ENCODE measurements at regions not wholly inside any gene's neighbourhood (a gene's known extent, or its start where the extent isn't known, plus 50 kb on each side); places are given as distances from the start of the nearest gene placed in this dataset.

DNA sequence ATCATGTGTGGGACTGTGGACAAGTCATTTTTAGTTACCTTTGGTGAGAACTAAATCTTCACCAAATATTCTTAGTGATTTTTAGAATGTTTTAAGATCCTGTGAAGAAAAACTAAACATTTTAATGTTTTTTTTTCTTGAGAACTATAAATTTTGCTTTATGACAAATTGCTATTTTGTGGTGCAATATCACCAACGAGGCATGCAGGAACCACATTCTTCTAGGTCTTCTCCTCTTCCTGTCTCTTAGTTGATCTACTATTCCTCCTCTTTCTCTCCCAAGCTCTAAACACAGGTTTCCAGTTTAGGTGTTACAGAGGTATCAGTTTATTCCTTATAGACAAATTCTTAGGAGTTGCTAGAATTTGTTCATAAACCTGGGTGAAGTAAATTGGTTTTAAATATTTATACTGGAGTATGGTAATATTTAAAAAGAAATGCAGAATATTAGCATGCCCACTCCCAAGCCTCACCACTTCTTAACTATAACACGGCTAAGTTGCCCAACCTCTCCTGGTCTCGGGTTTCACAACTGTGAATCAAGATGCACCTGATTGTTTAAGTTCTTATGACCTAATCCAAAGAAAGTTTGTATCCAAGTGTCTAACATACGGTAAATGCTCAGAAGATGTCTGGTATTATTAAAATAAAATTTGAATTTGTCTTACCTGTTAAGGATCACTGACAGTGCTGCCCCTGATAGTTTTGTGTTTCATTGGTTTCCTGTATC is 56.5 kb upstream of the CLNK start:
- Mint-ChIP-seq H3K4me1 (peaks cover 7% of the 10 kb centered on the region), H3K36me3 (peaks cover 44% of the 10 kb centered on the region), H3K9me3 (peaks cover 45% of the 10 kb centered on the region), H3K27ac (no peak overlapping the region), H3K27me3 (ENCODE audit: low read depth) (no peaks in the 10 kb centered on the region), H3K4me3 (no peak overlapping the region)
- ATAC-seq (no peak), DNase-seq (ENCODE audit: low spot score) (no peak)
- TF ChIP-seq SMAD4 (CRISPR knock-in tag; IDR thresholded peaks at IDR 0.05) (no peak), ZBTB21 (CRISPR knock-in tag; IDR thresholded peaks at IDR 0.05; ENCODE audit: borderline replicate concordance) (no peak)
- ChIA-PET CTCF (no interaction called here), POLR2A (no interaction called here)

- CTCF ChIA-PET: no interaction called here
- peaks cover 44% of the 10 kb centered on the region for H3K9me3 Mint-ChIP-seq
- no peak for DNase-seq (ENCODE audit: low spot score)
- H3K4me1 Mint-ChIP-seq: peaks cover 7% of the 10 kb centered on the region
- ATAC-seq: no peak
- no peak overlapping the region for H3K27ac Mint-ChIP-seq
- no peaks in the 10 kb centered on the region for H3K27me3 Mint-ChIP-seq (ENCODE audit: low read depth)
- no peak overlapping the region for H3K4me3 Mint-ChIP-seq
- peaks cover 47% of the 10 kb centered on the region for H3K36me3 Mint-ChIP-seq
- TF ChIP-seq MAX (CRISPR knock-in tag; IDR thresholded peaks at IDR 0.05): no peak
- no peak for TF ChIP-seq GABPB1 (CRISPR knock-in tag; IDR thresholded peaks at IDR 0.05)
- TF ChIP-seq KAT7 (CRISPR knock-in tag; IDR thresholded peaks at IDR 0.05; ENCODE audit: borderline replicate concordance): no peak
- no peak for TF ChIP-seq GTF2I (CRISPR knock-in tag; conservative IDR thresholded peaks at IDR 0.05)
- no peak for TF ChIP-seq E2F5 (CRISPR knock-in tag; IDR thresholded peaks at IDR 0.05)
- TF ChIP-seq, protein P1, sequence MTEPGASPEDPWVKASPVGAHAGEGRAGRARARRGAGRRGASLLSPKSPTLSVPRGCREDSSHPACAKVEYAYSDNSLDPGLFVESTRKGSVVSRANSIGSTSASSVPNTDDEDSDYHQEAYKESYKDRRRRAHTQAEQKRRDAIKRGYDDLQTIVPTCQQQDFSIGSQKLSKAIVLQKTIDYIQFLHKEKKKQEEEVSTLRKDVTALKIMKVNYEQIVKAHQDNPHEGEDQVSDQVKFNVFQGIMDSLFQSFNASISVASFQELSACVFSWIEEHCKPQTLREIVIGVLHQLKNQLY (CRISPR knock-in tag; IDR thresholded peaks at IDR 0.05): no peak
- no peak for TF ChIP-seq CTCF (IDR thresholded peaks at IDR 0.05)
- no peak for TF ChIP-seq SOX15 (CRISPR knock-in tag; IDR thresholded peaks at IDR 0.05)
- POLR2A ChIA-PET: no interaction called here
These were observed 55.7 kb upstream of the CLNK start for GRCh38 chr4:10740251-10740650.

- H3K4me1 Mint-ChIP-seq: peaks cover 7% of the 10 kb centered on the region
- ATAC-seq (no peak), DNase-seq (ENCODE audit: low spot score) (no peak)
- H3K4me3 Mint-ChIP-seq: no peak overlapping the region
- peaks cover 46% of the 10 kb centered on the region for H3K9me3 Mint-ChIP-seq
- ChIA-PET CTCF (no interaction called here), POLR2A (no interaction called here)
- no peak for TF ChIP-seq IRF2 (CRISPR knock-in tag; IDR thresholded peaks at IDR 0.05; ENCODE audit: borderline replicate concordance, low read depth)
- TF ChIP-seq, protein P1 (CRISPR knock-in tag; IDR thresholded peaks at IDR 0.05): no peak
- TF ChIP-seq JAZF1 (CRISPR knock-in tag; IDR thresholded peaks at IDR 0.05): no peak
- TF ChIP-seq FOXP1 (CRISPR knock-in tag; IDR thresholded peaks at IDR 0.05; ENCODE audit: borderline replicate concordance): no peak
- H3K27ac Mint-ChIP-seq: no peak overlapping the region
- H3K36me3 Mint-ChIP-seq: peaks cover 50% of the 10 kb centered on the region
- no peaks in the 10 kb centered on the region for H3K27me3 Mint-ChIP-seq (ENCODE audit: low read depth)
These were observed 54.4 kb upstream of the CLNK start for GRCh38 chr4:10738826-10739489.

DNA sequence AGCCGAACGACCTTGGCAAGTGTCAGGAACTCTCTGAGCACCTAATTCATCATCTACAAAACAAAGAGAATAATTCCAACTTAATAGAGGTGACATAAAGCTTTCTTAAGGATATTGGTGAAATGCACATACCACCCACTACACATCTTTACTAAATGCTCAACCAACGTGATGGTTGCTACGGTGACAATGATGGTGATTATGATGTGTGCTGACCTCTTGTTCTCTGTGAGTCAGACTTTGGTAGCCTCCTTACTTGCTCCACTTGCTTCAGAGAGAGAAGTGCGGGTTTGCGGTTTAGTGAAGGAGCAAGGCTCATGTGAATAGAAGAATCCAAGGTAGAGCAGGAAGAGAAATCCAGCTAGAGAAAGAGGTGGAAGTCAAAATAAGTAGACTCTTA is 52.8 kb upstream of the CLNK start:
- peaks cover 9% of the 10 kb centered on the region for H3K4me1 Mint-ChIP-seq
- no peaks in the 10 kb centered on the region for H3K27me3 Mint-ChIP-seq (ENCODE audit: low read depth)
- CTCF ChIA-PET: no interaction called here
- DNase-seq (ENCODE audit: low spot score): no peak
- ATAC-seq: no peak
- H3K27ac Mint-ChIP-seq: no peak overlapping the region
- peaks cover 62% of the 10 kb centered on the region for H3K36me3 Mint-ChIP-seq
- peaks cover 58% of the 10 kb centered on the region for H3K9me3 Mint-ChIP-seq
- TF ChIP-seq TEAD4 (CRISPR knock-in tag; IDR thresholded peaks at IDR 0.05): no peak
- no peak for TF ChIP-seq NR3C1 (CRISPR knock-in tag; conservative IDR thresholded peaks at IDR 0.05; ENCODE audit: low read depth)
- TF ChIP-seq SP1 (CRISPR knock-in tag; conservative IDR thresholded peaks at IDR 0.05): no peak
- no peak for TF ChIP-seq NFE2L1 (CRISPR knock-in tag; IDR thresholded peaks at IDR 0.05)
- no peak for TF ChIP-seq KAT7 (CRISPR knock-in tag; IDR thresholded peaks at IDR 0.05; ENCODE audit: borderline replicate concordance)
- H3K4me3 Mint-ChIP-seq: no peak overlapping the region
- POLR2A ChIA-PET: no interaction called here
